CD8-positive, alpha-beta memory T cell (primary cell): ENCODE measurements at regions not wholly inside any gene's neighbourhood (a gene's known extent, or its start where the extent isn't known, plus 50 kb on each side); places are given as distances from the start of the nearest gene placed in this dataset.

Experiments
- CTCF ChIA-PET: fragments of 350-600 bp; sonication (Branson Sonifier 250); formaldehyde crosslinking; loops from one replicate; lab custom pipeline; 2021; ENCODE audit warnings: antibody characterized with exemption; lab: Charles Lee
- POLR2A ChIA-PET: fragments of 350-600 bp; sonication (Branson Sonifier 250); formaldehyde crosslinking; loops from one replicate; lab custom pipeline; 2021; ENCODE audit warnings: antibody characterized with exemption; lab: Charles Lee
- DNase-seq, 5 donors: peaks; one replicate each; pipeline versions ENCODE4 v3.0.0 to v3.0.0-alpha.2; 2020 to 2022; ENCODE audit warnings: mixed read lengths in 1 of 5
- H3K27ac ChIP-seq: one replicate; pipeline ENCODE4 v1.7.0; 2013; ENCODE audit warnings: low read depth, mild to moderate bottlenecking, low read length, moderate library complexity
- H3K27me3 ChIP-seq: 2 replicates; pipeline ENCODE4 v1.7.0; 2013; ENCODE audit warnings: low read length, mild to moderate bottlenecking; ENCODE audit not compliant: insufficient read depth, poor library complexity, severe bottlenecking
- H3K36me3 ChIP-seq: 2 replicates; pipeline ENCODE4 v1.7.0; 2013; ENCODE audit warnings: mild to moderate bottlenecking, low read length, moderate library complexity; ENCODE audit not compliant: insufficient read depth
- H3K4me1 ChIP-seq: 2 replicates; pipeline ENCODE4 v1.7.0; 2013; ENCODE audit warnings: mild to moderate bottlenecking, low read length, moderate library complexity; ENCODE audit not compliant: insufficient read depth
- H3K4me3 ChIP-seq: 2 replicates; pipeline ENCODE4 v1.7.0; 2013; ENCODE audit warnings: mild to moderate bottlenecking, low read length
- H3K9me3 ChIP-seq: 2 replicates; pipeline ENCODE4 v1.7.0; 2013; ENCODE audit warnings: mild to moderate bottlenecking, low read length
- H3K27ac Mint-ChIP-seq, 8 donors: one replicate each; pipeline ENCODE4 v1.8.0; 2020 to 2021; ENCODE audit warnings: mixed read lengths in 8 of 8, mild to moderate bottlenecking in 6 of 8, inconsistent platforms in 3 of 8, moderate library complexity in 3 of 8
- H3K27me3 Mint-ChIP-seq, 2 donors: one replicate each; pipeline ENCODE4 v1.8.0; 2020 to 2021; ENCODE audit warnings: mixed read lengths in 2 of 2, mild to moderate bottlenecking in 1 of 2, moderate library complexity in 1 of 2
- H3K36me3 Mint-ChIP-seq, 3 donors: one replicate each; pipeline ENCODE4 v1.8.0; 2020 to 2021; ENCODE audit warnings: mixed read lengths in 3 of 3, inconsistent platforms in 1 of 3, mild to moderate bottlenecking in 1 of 3
- H3K4me1 Mint-ChIP-seq, 3 donors: one replicate each; pipeline ENCODE4 v1.8.0; 2020 to 2021; ENCODE audit warnings: mixed read lengths in 3 of 3, inconsistent platforms in 1 of 3, mild to moderate bottlenecking in 1 of 3
- H3K4me3 Mint-ChIP-seq, 7 donors: one replicate each; pipeline ENCODE4 v1.8.0; 2020 to 2021; ENCODE audit warnings: mixed read lengths in 7 of 7, mild to moderate bottlenecking in 6 of 7, moderate library complexity in 4 of 7, inconsistent platforms in 2 of 7
- H3K9me3 Mint-ChIP-seq, 5 donors: one replicate each; pipeline ENCODE4 v1.8.0; 2020 to 2022; ENCODE audit warnings: mixed read lengths in 5 of 5, mild to moderate bottlenecking in 3 of 5, moderate library complexity in 2 of 5, inconsistent platforms in 1 of 5

DNA sequence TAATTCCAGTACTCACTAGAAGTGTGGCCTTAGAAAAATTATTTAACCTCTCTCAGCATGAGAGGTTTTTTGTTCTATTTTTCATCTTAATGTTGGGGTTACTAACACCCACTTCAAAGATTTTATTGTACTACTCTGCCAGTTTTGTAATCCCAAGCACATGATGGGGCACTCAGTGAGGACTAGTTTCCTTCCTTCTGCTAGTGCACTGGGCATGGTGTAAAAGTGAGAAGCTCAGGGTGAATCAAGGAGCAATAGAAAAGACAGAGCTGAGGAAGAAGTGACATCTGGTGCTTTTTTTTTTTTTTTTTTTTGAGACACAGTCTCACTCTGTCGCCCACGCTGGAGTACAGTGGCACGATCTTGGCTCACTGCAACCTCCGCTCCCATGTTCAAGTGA is 439.4 kb upstream of the ARID1B start:
- H3K9me3 ChIP-seq, result no peaks in the 10 kb centered on the region
- H3K36me3 Mint-ChIP-seq, result peaks cover 0 to 6% (median 2%) of the 10 kb centered on the region in 3 donors
- H3K9me3 Mint-ChIP-seq, result peaks cover 7 to 8% (median 7%) of the 10 kb centered on the region in 5 donors
- H3K4me1 ChIP-seq, result no peaks in the 10 kb centered on the region
- CTCF ChIA-PET, result no interaction called here
- peaks cover 0 to 2% (median 0%) of the 10 kb centered on the region in 3 donors for H3K4me1 Mint-ChIP-seq
- H3K36me3 ChIP-seq, result no peaks in the 10 kb centered on the region
- H3K4me3 Mint-ChIP-seq, result no peak overlapping the region
- H3K27ac ChIP-seq, result no peak overlapping the region
- no peaks in the 10 kb centered on the region for H3K27me3 ChIP-seq
- DNase-seq, result no peak
- no peak overlapping the region for H3K27ac Mint-ChIP-seq
- H3K4me3 ChIP-seq, result no peak overlapping the region
- POLR2A ChIA-PET, result no interaction called here
- peaks cover 6 to 8% of the 10 kb centered on the region in 2 donors for H3K27me3 Mint-ChIP-seq

DNA sequence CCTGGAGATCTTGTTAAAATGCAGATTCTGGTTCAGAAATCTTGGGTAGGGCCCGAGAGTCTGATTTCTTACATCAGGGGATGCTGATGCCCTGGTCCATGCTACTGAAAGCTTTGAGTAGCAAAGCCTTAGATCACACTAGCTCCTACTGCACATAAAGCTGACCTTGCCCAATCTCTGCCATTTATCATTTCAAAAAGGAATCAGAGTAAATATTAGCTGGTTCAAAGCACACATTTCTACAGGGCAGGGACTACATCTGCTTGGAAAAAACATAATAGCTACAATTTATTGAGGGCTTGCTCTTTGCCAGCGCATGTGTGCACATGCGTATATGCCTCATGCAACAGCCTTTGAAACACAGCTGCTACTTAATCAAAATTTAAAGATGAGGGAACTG is 440.4 kb upstream of the ARID1B start:
- Histone ChIP-seq H3K36me3 (no peaks in the 10 kb centered on the region), H3K4me1 (no peaks in the 10 kb centered on the region), H3K27ac (no peak overlapping the region), H3K9me3 (no peaks in the 10 kb centered on the region), H3K27me3 (no peaks in the 10 kb centered on the region), H3K4me3 (no peak overlapping the region)
- CTCF ChIA-PET, result no interaction called here
- no peak overlapping the region for H3K27ac Mint-ChIP-seq
- peaks cover 6 to 7% of the 10 kb centered on the region in 2 donors for H3K27me3 Mint-ChIP-seq
- H3K36me3 Mint-ChIP-seq, result peaks cover 0 to 7% (median 2%) of the 10 kb centered on the region in 3 donors
- DNase-seq, result no peak
- POLR2A ChIA-PET, result no interaction called here
- peaks cover 13 to 19% (median 16%) of the 10 kb centered on the region in 5 donors for H3K9me3 Mint-ChIP-seq
- H3K4me1 Mint-ChIP-seq, result peaks cover 0 to 2% (median 0%) of the 10 kb centered on the region in 3 donors
- H3K4me3 Mint-ChIP-seq, result no peak overlapping the region

DNA sequence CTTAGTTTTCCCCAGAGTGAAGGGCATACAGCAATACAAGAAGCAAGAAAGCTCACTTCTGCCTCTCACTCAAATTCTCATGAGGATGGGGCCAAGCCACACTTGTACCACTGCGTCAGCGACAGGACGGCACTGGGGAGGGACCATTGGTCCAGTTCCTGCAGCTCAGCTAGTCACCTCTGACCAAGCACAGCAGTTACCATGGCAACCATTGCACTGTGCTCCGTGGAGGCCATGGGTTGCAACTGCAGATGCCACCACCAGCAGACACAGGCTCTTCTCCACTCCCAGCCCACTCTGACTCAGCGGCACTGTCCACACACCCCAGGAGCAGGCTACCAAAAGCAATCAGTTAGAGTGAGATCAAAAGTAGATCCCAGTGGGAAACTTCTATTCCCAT is 441.1 kb upstream of the ARID1B start:
- Histone ChIP-seq H3K27ac (no peak overlapping the region), H3K4me1 (no peaks in the 10 kb centered on the region), H3K36me3 (no peaks in the 10 kb centered on the region), H3K4me3 (no peak overlapping the region), H3K9me3 (no peaks in the 10 kb centered on the region), H3K27me3 (no peaks in the 10 kb centered on the region)
- H3K9me3 Mint-ChIP-seq, result peaks cover 14 to 25% (median 20%) of the 10 kb centered on the region in 5 donors
- POLR2A ChIA-PET, result no interaction called here
- H3K27ac Mint-ChIP-seq, result no peak overlapping the region
- no peak overlapping the region for H3K4me3 Mint-ChIP-seq
- H3K4me1 Mint-ChIP-seq, result peaks cover 0 to 2% (median 0%) of the 10 kb centered on the region in 3 donors
- peaks cover 0 to 9% (median 4%) of the 10 kb centered on the region in 3 donors for H3K36me3 Mint-ChIP-seq
- peaks cover 4 to 9% of the 10 kb centered on the region in 2 donors for H3K27me3 Mint-ChIP-seq
- CTCF ChIA-PET, result no interaction called here
- DNase-seq, result no peak

DNA sequence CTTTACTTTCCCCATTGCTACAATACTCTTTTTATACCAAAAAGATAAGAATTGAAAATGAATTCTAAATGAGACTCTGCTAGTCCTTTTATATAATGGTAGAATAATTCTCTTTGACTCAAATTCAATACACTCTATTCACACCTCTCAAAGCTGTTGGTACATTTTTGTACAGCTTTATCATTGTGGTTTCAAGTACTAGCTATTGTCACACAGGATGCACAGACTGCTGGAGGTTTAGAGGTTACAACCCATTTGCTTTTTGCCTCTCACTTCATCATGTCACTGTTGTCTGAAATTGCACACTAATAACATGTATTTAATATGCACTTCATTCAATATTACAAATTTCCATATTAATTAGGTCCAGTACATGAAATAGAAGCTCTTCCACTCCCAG is 442.2 kb upstream of the ARID1B start:
- Histone ChIP-seq H3K27me3 (no peaks in the 10 kb centered on the region), H3K9me3 (no peaks in the 10 kb centered on the region), H3K4me1 (no peaks in the 10 kb centered on the region), H3K27ac (no peak overlapping the region), H3K4me3 (no peak overlapping the region), H3K36me3 (no peaks in the 10 kb centered on the region)
- ChIA-PET POLR2A (no interaction called here), CTCF (no interaction called here)
- H3K36me3 Mint-ChIP-seq, result peaks cover 0 to 11% (median 8%) of the 10 kb centered on the region in 3 donors
- peaks cover 2 to 5% of the 10 kb centered on the region in 2 donors for H3K27me3 Mint-ChIP-seq
- H3K9me3 Mint-ChIP-seq, result peaks cover 18 to 28% (median 22%) of the 10 kb centered on the region in 5 donors
- peak overlapping the region in 1 of 8 donors; percentile 3 for H3K27ac Mint-ChIP-seq
- peaks cover 0 to 2% (median 0%) of the 10 kb centered on the region in 3 donors for H3K4me1 Mint-ChIP-seq
- H3K4me3 Mint-ChIP-seq, result no peak overlapping the region
- DNase-seq, result no peak

DNA sequence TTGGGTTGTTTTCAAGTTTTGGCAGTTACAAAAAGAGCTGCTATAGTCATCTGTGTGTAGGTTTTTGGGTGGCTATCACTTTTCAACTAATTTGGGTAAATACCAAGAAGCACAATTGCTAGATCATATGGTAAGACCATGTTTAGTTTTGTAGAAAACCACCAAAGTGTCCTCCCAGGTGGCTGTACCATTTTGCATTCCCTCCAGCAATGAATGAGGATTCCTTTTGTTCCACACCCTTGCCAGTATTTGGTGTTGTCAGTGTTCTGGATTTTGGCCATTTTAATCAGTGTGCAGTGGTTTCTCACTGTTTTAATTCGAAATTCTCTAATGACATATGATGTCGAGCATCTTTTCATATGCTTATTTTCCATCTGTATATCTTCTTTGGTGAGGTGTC is 457.5 kb upstream of the ARID1B start:
- H3K4me3 ChIP-seq, result no peak overlapping the region
- no peaks in the 10 kb centered on the region for H3K4me1 Mint-ChIP-seq
- ChIA-PET CTCF (no interaction called here), POLR2A (no interaction called here)
- H3K36me3 Mint-ChIP-seq, result no peaks in the 10 kb centered on the region
- no peak for DNase-seq
- no peaks in the 10 kb centered on the region for H3K27me3 ChIP-seq
- no peaks in the 10 kb centered on the region for H3K27me3 Mint-ChIP-seq
- H3K27ac ChIP-seq, result no peak overlapping the region
- H3K27ac Mint-ChIP-seq, result no peak overlapping the region
- H3K9me3 ChIP-seq, result no peaks in the 10 kb centered on the region
- peaks cover 0 to 10% (median 0%) of the 10 kb centered on the region in 5 donors for H3K9me3 Mint-ChIP-seq
- H3K4me3 Mint-ChIP-seq, result no peak overlapping the region
- no peaks in the 10 kb centered on the region for H3K4me1 ChIP-seq
- no peaks in the 10 kb centered on the region for H3K36me3 ChIP-seq

- CTCF ChIA-PET, result no interaction called here
- H3K9me3 Mint-ChIP-seq, result no peaks in the 10 kb centered on the region
- Histone ChIP-seq H3K27ac (no peak overlapping the region), H3K4me3 (no peak overlapping the region), H3K9me3 (no peaks in the 10 kb centered on the region), H3K27me3 (no peaks in the 10 kb centered on the region), H3K36me3 (no peaks in the 10 kb centered on the region), H3K4me1 (no peaks in the 10 kb centered on the region)
- no peak for DNase-seq
- no peaks in the 10 kb centered on the region for H3K36me3 Mint-ChIP-seq
- H3K4me1 Mint-ChIP-seq, result no peaks in the 10 kb centered on the region
- H3K27ac Mint-ChIP-seq, result no peak overlapping the region
- H3K4me3 Mint-ChIP-seq, result no peak overlapping the region
- peaks cover 0 to 1% of the 10 kb centered on the region in 2 donors for H3K27me3 Mint-ChIP-seq
- POLR2A ChIA-PET, result no interaction called here
These were observed 460.5 kb upstream of the ARID1B start for GRCh38 chr6:156316583-156317125.

- CTCF ChIA-PET, result no interaction called here
These were observed 462.0 kb upstream of the ARID1B start for GRCh38 chr6:156315146-156315545.

GRCh38 chr6:156313037-156313436 is 464.1 kb upstream of the ARID1B start:
- Histone ChIP-seq H3K4me3 (no peak overlapping the region), H3K36me3 (no peaks in the 10 kb centered on the region), H3K4me1 (no peaks in the 10 kb centered on the region), H3K9me3 (no peaks in the 10 kb centered on the region), H3K27ac (no peak overlapping the region), H3K27me3 (no peaks in the 10 kb centered on the region)
- Mint-ChIP-seq H3K9me3 (no peaks in the 10 kb centered on the region), H3K36me3 (no peaks in the 10 kb centered on the region), H3K4me3 (no peak overlapping the region), H3K4me1 (no peaks in the 10 kb centered on the region), H3K27me3 (peaks cover 0 to 1% of the 10 kb centered on the region in 2 donors), H3K27ac (no peak overlapping the region)
- ChIA-PET POLR2A (no interaction called here), CTCF (no interaction called here)
- DNase-seq, result no peak

More at GRCh38 chr6:156315146-156315545, 462.0 kb upstream of the ARID1B start:
- H3K4me1 ChIP-seq, result no peaks in the 10 kb centered on the region
- no peak overlapping the region for H3K27ac ChIP-seq
- no peaks in the 10 kb centered on the region for H3K9me3 ChIP-seq
- POLR2A ChIA-PET, result no interaction called here
- Mint-ChIP-seq H3K9me3 (no peaks in the 10 kb centered on the region), H3K27ac (no peak overlapping the region), H3K27me3 (peaks cover 0 to 1% of the 10 kb centered on the region in 2 donors), H3K4me1 (no peaks in the 10 kb centered on the region), H3K36me3 (no peaks in the 10 kb centered on the region), H3K4me3 (no peak overlapping the region)
- H3K27me3 ChIP-seq, result no peaks in the 10 kb centered on the region
- no peak overlapping the region for H3K4me3 ChIP-seq
- no peak for DNase-seq
- H3K36me3 ChIP-seq, result no peaks in the 10 kb centered on the region
